Esophagus muscularis mucosa (tissue), 4 donors: ENCODE measurements at regions not wholly inside any gene's neighbourhood (a gene's known extent, or its start where the extent isn't known, plus 50 kb on each side); places are given as distances from the start of the nearest gene placed in this dataset.
"Not testable (repeated sequence)": the region's sequence is repeated elsewhere in the genome, so short reads cannot be mapped to it uniquely, and the experiment has no call there.

Experiments used
- DNase-seq: peaks from one replicate; pipeline ENCODE4 v3.0.0-alpha.2; 2017; ENCODE audit errors: extremely low spot score
- H3K27ac ChIP-seq, 4 donors: fragments of 200-600 bp; sonication (generic); replicated peaks in 1 of 4; 1 replicate in 3 of 4; 2 replicates in 1 of 4; pipeline ENCODE4 v1.5.1; 2016 to 2019; ENCODE audit warnings: mild to moderate bottlenecking in 1 of 4
- H3K27me3 ChIP-seq, 4 donors: fragments of 200-600 bp; sonication (generic); one replicate each; pipeline versions ENCODE4 v1.5.1 to v1.6.0; 2016 to 2019
- H3K36me3 ChIP-seq, 4 donors: fragments of 200-600 bp; sonication (generic); one replicate each; pipeline ENCODE4 v1.5.1; 2016 to 2019
- H3K4me1 ChIP-seq, 4 donors: fragments of 200-600 bp; sonication (generic); one replicate each; pipeline ENCODE4 v1.5.1; 2016 to 2019
- H3K4me3 ChIP-seq, 4 donors: fragments of 200-600 bp; sonication (generic); 1 replicate in 2 of 4; 2 replicates in 2 of 4; pipeline ENCODE4 v1.5.1; 2016 to 2019; ENCODE audit warnings: mild to moderate bottlenecking in 4 of 4, moderate library complexity in 1 of 4
- H3K9me3 ChIP-seq, 4 donors: fragments of 200-600 bp; sonication (generic); 1 replicate in 3 of 4; 2 replicates in 1 of 4; pipeline ENCODE4 v1.5.1; 2016 to 2019
- EP300 ChIP-seq: sonication (generic); formaldehyde crosslinking; IDR thresholded peaks from one replicate; pipeline ENCODE4 v1.6.1; 2017; ENCODE audit warnings: antibody characterized with exemption
- POLR2A ChIP-seq: fragments of 450-650 bp; IDR thresholded peaks from one replicate; pipeline ENCODE4 v1.6.1; 2017; ENCODE audit warnings: antibody characterized with exemption, moderate library complexity, mild to moderate bottlenecking, low read depth
- POLR2AphosphoS5 ChIP-seq, 2 donors: sonication (generic); formaldehyde crosslinking; IDR thresholded peaks; one replicate each; pipeline ENCODE4 v1.6.1; 2017; ENCODE audit warnings: antibody characterized with exemption in 2 of 2
- WGBS: methylation state at CpG from one replicate; pipeline ENCODE4 v1.1.5; 2018; 5-methylcytosine and 5-hydroxymethylcytosine counted together
- intact Hi-C: fragments of 100-400 bp; cut with DNase I; formaldehyde crosslinking; loops from one replicate; pipeline ENCODE4 v1.15.1; 2023
- TF ChIP-seq, protein P1 (sequence below), 3 experiments: fragments of 200-600 bp in 2 of 3; fragments of 450-650 bp in 1 of 3; sonication (generic) in 2 of 3; IDR thresholded peaks; one replicate each; pipeline ENCODE4 v1.5.1; 2017 to 2019; ENCODE audit warnings: antibody characterized with exemption in 3 of 3, mild to moderate bottlenecking in 2 of 3, moderate library complexity in 1 of 3

- no peak overlapping the region for H3K27ac ChIP-seq
- no peak for DNase-seq
Measured at GRCh38 chr13:89520468-89520867, 1827.0 kb upstream of the MIR17HG start.

DNA sequence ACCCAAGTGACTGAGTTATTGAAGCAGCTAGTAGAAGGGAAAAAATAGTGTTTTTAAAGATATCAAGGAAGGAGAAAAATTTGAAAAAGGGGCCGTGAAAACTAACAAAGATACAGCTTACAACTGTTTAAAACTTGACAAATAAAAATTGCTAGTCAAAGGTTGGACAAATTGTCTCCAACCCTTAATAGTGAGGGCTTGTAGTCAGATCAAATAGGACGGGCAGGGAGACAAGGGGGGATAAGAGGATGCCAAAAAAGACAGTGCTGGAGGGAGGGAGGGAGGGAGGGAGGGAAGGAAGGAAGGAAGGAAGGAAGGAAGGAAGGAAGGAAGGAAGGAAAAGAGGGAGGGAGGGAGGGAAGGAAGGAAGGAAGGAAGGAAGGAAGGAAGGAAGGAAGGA is 1825.8 kb upstream of the MIR17HG start:
- WGBS, result 77% methylated on average over 2 of the region's 2 CpGs
- H3K27ac ChIP-seq, DNase-seq, H3K36me3 ChIP-seq, H3K4me1 ChIP-seq, H3K4me3 ChIP-seq, intact Hi-C loops, H3K27me3 ChIP-seq, H3K9me3 ChIP-seq: not testable (repeated sequence)

More at GRCh38 chr13:89520468-89520867, 1827.0 kb upstream of the MIR17HG start:
- H3K9me3 ChIP-seq, result no peaks in the 10 kb centered on the region
- TF ChIP-seq EP300 (no peak), POLR2AphosphoS5 (IDR thresholded peaks at IDR 0.05) (no peak), POLR2A (no peak)
- TF ChIP-seq, protein P1, sequence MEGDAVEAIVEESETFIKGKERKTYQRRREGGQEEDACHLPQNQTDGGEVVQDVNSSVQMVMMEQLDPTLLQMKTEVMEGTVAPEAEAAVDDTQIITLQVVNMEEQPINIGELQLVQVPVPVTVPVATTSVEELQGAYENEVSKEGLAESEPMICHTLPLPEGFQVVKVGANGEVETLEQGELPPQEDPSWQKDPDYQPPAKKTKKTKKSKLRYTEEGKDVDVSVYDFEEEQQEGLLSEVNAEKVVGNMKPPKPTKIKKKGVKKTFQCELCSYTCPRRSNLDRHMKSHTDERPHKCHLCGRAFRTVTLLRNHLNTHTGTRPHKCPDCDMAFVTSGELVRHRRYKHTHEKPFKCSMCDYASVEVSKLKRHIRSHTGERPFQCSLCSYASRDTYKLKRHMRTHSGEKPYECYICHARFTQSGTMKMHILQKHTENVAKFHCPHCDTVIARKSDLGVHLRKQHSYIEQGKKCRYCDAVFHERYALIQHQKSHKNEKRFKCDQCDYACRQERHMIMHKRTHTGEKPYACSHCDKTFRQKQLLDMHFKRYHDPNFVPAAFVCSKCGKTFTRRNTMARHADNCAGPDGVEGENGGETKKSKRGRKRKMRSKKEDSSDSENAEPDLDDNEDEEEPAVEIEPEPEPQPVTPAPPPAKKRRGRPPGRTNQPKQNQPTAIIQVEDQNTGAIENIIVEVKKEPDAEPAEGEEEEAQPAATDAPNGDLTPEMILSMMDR (IDR thresholded peaks at IDR 0.05), result no peak
- H3K4me1 ChIP-seq, result no peaks in the 10 kb centered on the region
- no peaks in the 10 kb centered on the region for H3K27me3 ChIP-seq
- no peaks in the 10 kb centered on the region for H3K36me3 ChIP-seq
- intact Hi-C loops, result no loop called here
- H3K4me3 ChIP-seq, result no peak overlapping the region

GRCh38 chr13:89541091-89542030 is 1806.1 kb upstream of the MIR17HG start:
- no peaks in the 10 kb centered on the region for H3K27me3 ChIP-seq
- TF ChIP-seq EP300, result no peak
- TF ChIP-seq POLR2A, result no peak
- no peak for TF ChIP-seq POLR2AphosphoS5 (IDR thresholded peaks at IDR 0.05)
- TF ChIP-seq, protein P1 (IDR thresholded peaks at IDR 0.05), result no peak
- no peak for DNase-seq
- no peaks in the 10 kb centered on the region for H3K36me3 ChIP-seq
- no peak overlapping the region for H3K4me3 ChIP-seq
- H3K9me3 ChIP-seq, result no peaks in the 10 kb centered on the region
- intact Hi-C loops, result no loop called here
- WGBS, result 83% methylated on average over 5 of the region's 6 CpGs
- H3K27ac ChIP-seq, result no peak overlapping the region
- H3K4me1 ChIP-seq, result no peaks in the 10 kb centered on the region

- WGBS, result 85% methylated on average over 5 of the region's 5 CpGs
- no peak overlapping the region for H3K27ac ChIP-seq
- no peaks in the 10 kb centered on the region for H3K27me3 ChIP-seq
- DNase-seq, result no peak
- TF ChIP-seq, protein P1 (IDR thresholded peaks at IDR 0.05), result no peak
- TF ChIP-seq POLR2A (no peak), EP300 (no peak), POLR2AphosphoS5 (IDR thresholded peaks at IDR 0.05) (no peak)
- no peaks in the 10 kb centered on the region for H3K9me3 ChIP-seq
- H3K36me3 ChIP-seq, result no peaks in the 10 kb centered on the region
- intact Hi-C loops, result no loop called here
- no peaks in the 10 kb centered on the region for H3K4me1 ChIP-seq
- H3K4me3 ChIP-seq, result no peak overlapping the region
Measured at GRCh38 chr13:89550938-89551337, 1796.5 kb upstream of the MIR17HG start.

GRCh38 chr13:89554801-89555200 is 1792.7 kb upstream of the MIR17HG start:
- TF ChIP-seq, protein P1 (IDR thresholded peaks at IDR 0.05), result no peak
- TF ChIP-seq POLR2A, result no peak
- no peak for TF ChIP-seq EP300
- no peaks in the 10 kb centered on the region for H3K9me3 ChIP-seq
- DNase-seq, result no peak
- no peaks in the 10 kb centered on the region for H3K27me3 ChIP-seq
- no peak overlapping the region for H3K27ac ChIP-seq
- 41% methylated on average over 1 of the region's 1 CpG for WGBS
- intact Hi-C loops, result no loop called here
- H3K4me1 ChIP-seq, result no peaks in the 10 kb centered on the region
- no peak overlapping the region for H3K4me3 ChIP-seq
- no peaks in the 10 kb centered on the region for H3K36me3 ChIP-seq
